ENCODE measurements at regions not wholly inside any gene's neighbourhood (a gene's known extent, or its start where the extent isn't known, plus 50 kb on each side); places are given as distances from the start of the nearest gene placed in this dataset.

- Mint-ChIP-seq H3K27me3 (ENCODE audit: low read depth) (no peaks in the 10 kb centered on the region), H3K36me3 (ENCODE audit: low read depth) (no peaks in the 10 kb centered on the region), H3K27ac (no peak overlapping the region), H3K4me1 (ENCODE audit: low read depth) (no peaks in the 10 kb centered on the region), H3K4me3 (no peak overlapping the region), H3K9me3 (no peaks in the 10 kb centered on the region)
- DNase-seq, result no peak
- intact Hi-C loops (cut with micrococcal nuclease), result no loop called here
- CTCF ChIA-PET, result interaction anchor here (0.7 to 1.2 kb wide), 2 partner anchors 484 to 684 kb away, joined by 3 read pairs; no protein-coding TSS in a partner anchor
Observed at GRCh38 chr11:119964136-119965025, 173.5 kb downstream of the TRIM29 start.

GRCh38 chr11:119957951-119958350, 180.0 kb downstream of the TRIM29 start:
- Mint-ChIP-seq H3K4me1 (ENCODE audit: low read depth) (no peaks in the 10 kb centered on the region), H3K9me3 (no peaks in the 10 kb centered on the region), H3K27me3 (ENCODE audit: low read depth) (no peaks in the 10 kb centered on the region), H3K4me3 (no peak overlapping the region), H3K36me3 (ENCODE audit: low read depth) (no peaks in the 10 kb centered on the region), H3K27ac (no peak overlapping the region)
- CTCF ChIA-PET, result no interaction called here
- intact Hi-C loops (cut with micrococcal nuclease), result no loop called here
- no peak for DNase-seq

GRCh38 chr11:119952441-119952840, 185.5 kb downstream of the TRIM29 start:
- CTCF ChIA-PET, result interaction anchor here (0.6 kb wide), 1 partner anchor 34 kb away, joined by 4 read pairs; no protein-coding TSS in a partner anchor
- intact Hi-C loops (cut with micrococcal nuclease), result no loop called here
- H3K36me3 Mint-ChIP-seq (ENCODE audit: low read depth), result no peaks in the 10 kb centered on the region
- H3K4me1 Mint-ChIP-seq (ENCODE audit: low read depth), result no peaks in the 10 kb centered on the region
- H3K9me3 Mint-ChIP-seq, result no peaks in the 10 kb centered on the region
- no peak overlapping the region for H3K27ac Mint-ChIP-seq
- DNase-seq, result no peak
- peaks cover 9% of the 10 kb centered on the region for H3K27me3 Mint-ChIP-seq (ENCODE audit: low read depth)
- no peak overlapping the region for H3K4me3 Mint-ChIP-seq

GRCh38 chr11:119943298-119943655, 194.6 kb downstream of the TRIM29 start:
- no peak overlapping the region for H3K4me3 Mint-ChIP-seq
- H3K36me3 Mint-ChIP-seq (ENCODE audit: low read depth), result no peaks in the 10 kb centered on the region
- no peak overlapping the region for H3K27ac Mint-ChIP-seq
- no peaks in the 10 kb centered on the region for H3K4me1 Mint-ChIP-seq (ENCODE audit: low read depth)
- CTCF ChIA-PET, result no interaction called here
- no peak for DNase-seq
- peaks cover 6% of the 10 kb centered on the region for H3K27me3 Mint-ChIP-seq (ENCODE audit: low read depth)
- H3K9me3 Mint-ChIP-seq, result no peaks in the 10 kb centered on the region
- intact Hi-C loops (cut with micrococcal nuclease), result no loop called here

- Mint-ChIP-seq H3K36me3 (ENCODE audit: low read depth) (no peaks in the 10 kb centered on the region), H3K27ac (no peak overlapping the region), H3K4me3 (no peak overlapping the region), H3K4me1 (ENCODE audit: low read depth) (no peaks in the 10 kb centered on the region), H3K9me3 (no peaks in the 10 kb centered on the region), H3K27me3 (ENCODE audit: low read depth) (peaks cover 6% of the 10 kb centered on the region)
- CTCF ChIA-PET, result no interaction called here
- intact Hi-C loops (cut with micrococcal nuclease), result no loop called here
- no peak for DNase-seq
Observed at GRCh38 chr11:119942583-119943297, 195.2 kb downstream of the TRIM29 start.

- no peak for DNase-seq
- H3K36me3 Mint-ChIP-seq (ENCODE audit: low read depth), result no peaks in the 10 kb centered on the region
- CTCF ChIA-PET, result interaction anchor here (1.0 kb wide), 1 partner anchor 10 kb away, joined by 3 read pairs; no protein-coding TSS in a partner anchor
- H3K4me3 Mint-ChIP-seq, result no peak overlapping the region
- no peak overlapping the region for H3K27ac Mint-ChIP-seq
- H3K9me3 Mint-ChIP-seq, result no peaks in the 10 kb centered on the region
- H3K27me3 Mint-ChIP-seq (ENCODE audit: low read depth), result peaks cover 6% of the 10 kb centered on the region
- intact Hi-C loops (cut with micrococcal nuclease), result no loop called here
- H3K4me1 Mint-ChIP-seq (ENCODE audit: low read depth), result no peaks in the 10 kb centered on the region
Observed at GRCh38 chr11:119941636-119942411, 196.1 kb downstream of the TRIM29 start.

GRCh38 chr11:119941171-119941570, 196.7 kb downstream of the TRIM29 start:
- Mint-ChIP-seq H3K27me3 (ENCODE audit: low read depth) (peaks cover 7% of the 10 kb centered on the region), H3K4me1 (ENCODE audit: low read depth) (no peaks in the 10 kb centered on the region), H3K9me3 (no peaks in the 10 kb centered on the region), H3K36me3 (ENCODE audit: low read depth) (no peaks in the 10 kb centered on the region), H3K4me3 (no peak overlapping the region), H3K27ac (no peak overlapping the region)
- intact Hi-C loops (cut with micrococcal nuclease), result no loop called here
- no peak for DNase-seq
- CTCF ChIA-PET, result interaction anchor here (1.0 kb wide), 1 partner anchor 9 kb away, joined by 3 read pairs; no protein-coding TSS in a partner anchor

- Mint-ChIP-seq H3K9me3 (no peaks in the 10 kb centered on the region), H3K27ac (no peak overlapping the region), H3K4me1 (ENCODE audit: low read depth) (no peaks in the 10 kb centered on the region), H3K4me3 (no peak overlapping the region), H3K27me3 (ENCODE audit: low read depth) (peaks cover 7% of the 10 kb centered on the region), H3K36me3 (ENCODE audit: low read depth) (no peaks in the 10 kb centered on the region)
- CTCF ChIA-PET, result interaction anchor here (1.0 kb wide), 1 partner anchor 9 kb away, joined by 3 read pairs; no protein-coding TSS in a partner anchor
- DNase-seq, result no peak
- intact Hi-C loops (cut with micrococcal nuclease), result no loop called here
Observed at GRCh38 chr11:119940401-119940976, 197.4 kb downstream of the TRIM29 start.

GRCh38 chr11:119937412-119937811, 200.5 kb downstream of the TRIM29 start:
- Mint-ChIP-seq H3K4me1 (ENCODE audit: low read depth) (no peaks in the 10 kb centered on the region), H3K27me3 (ENCODE audit: low read depth) (peaks cover 18% of the 10 kb centered on the region), H3K27ac (no peak overlapping the region), H3K4me3 (no peak overlapping the region), H3K9me3 (no peaks in the 10 kb centered on the region), H3K36me3 (ENCODE audit: low read depth) (no peaks in the 10 kb centered on the region)
- intact Hi-C loops (cut with micrococcal nuclease), result no loop called here
- CTCF ChIA-PET, result interaction anchor here (0.5 kb wide), 1 partner anchor 264 kb away, joined by 3 read pairs; no protein-coding TSS in a partner anchor
- no peak for DNase-seq

- H3K4me3 Mint-ChIP-seq, result no peak overlapping the region
- CTCF ChIA-PET, result no interaction called here
- H3K4me1 Mint-ChIP-seq (ENCODE audit: low read depth), result no peaks in the 10 kb centered on the region
- H3K36me3 Mint-ChIP-seq (ENCODE audit: low read depth), result no peaks in the 10 kb centered on the region
- no peak for DNase-seq
- intact Hi-C loops (cut with micrococcal nuclease), result no loop called here
- peaks cover 14% of the 10 kb centered on the region for H3K27me3 Mint-ChIP-seq (ENCODE audit: low read depth)
- no peak overlapping the region for H3K27ac Mint-ChIP-seq
- no peaks in the 10 kb centered on the region for H3K9me3 Mint-ChIP-seq
Observed at GRCh38 chr11:119936426-119936825, 201.5 kb downstream of the TRIM29 start.

GRCh38 chr11:119935349-119935925, 202.5 kb downstream of the TRIM29 start:
- Mint-ChIP-seq H3K9me3 (no peaks in the 10 kb centered on the region), H3K4me1 (ENCODE audit: low read depth) (no peaks in the 10 kb centered on the region), H3K27ac (no peak overlapping the region), H3K4me3 (no peak overlapping the region), H3K36me3 (ENCODE audit: low read depth) (no peaks in the 10 kb centered on the region), H3K27me3 (ENCODE audit: low read depth) (peaks cover 14% of the 10 kb centered on the region)
- DNase-seq, result no peak
- intact Hi-C loops (cut with micrococcal nuclease), result no loop called here
- CTCF ChIA-PET, result no interaction called here

- no peak for DNase-seq
- Mint-ChIP-seq H3K27me3 (ENCODE audit: low read depth) (peaks cover 14% of the 10 kb centered on the region), H3K27ac (no peak overlapping the region), H3K4me1 (ENCODE audit: low read depth) (no peaks in the 10 kb centered on the region), H3K36me3 (ENCODE audit: low read depth) (no peaks in the 10 kb centered on the region), H3K9me3 (no peaks in the 10 kb centered on the region), H3K4me3 (no peak overlapping the region)
- CTCF ChIA-PET, result no interaction called here
- intact Hi-C loops (cut with micrococcal nuclease), result no loop called here
Observed at GRCh38 chr11:119934866-119935265, 203.0 kb downstream of the TRIM29 start.
